Middle frontal gyrus (tissue), 1 donor: ENCODE measurements at regions not wholly inside any gene's neighbourhood (a gene's known extent, or its start where the extent isn't known, plus 50 kb on each side); places are given as distances from the start of the nearest gene placed in this dataset.

Source experiments
- DNase-seq: peaks from one replicate; pipeline ENCODE4 v3.0.0-alpha.2; 2015; ENCODE audit warnings: low spot score; ENCODE audit errors: extremely low spot score

- DNase-seq: no peak
These were observed 413.2 kb downstream of the MED10 start for GRCh38 chr5:5965132-5965531.

GRCh38 chr5:5964347-5964746, 414.0 kb downstream of the MED10 start:
- no peak for DNase-seq

- no peak for DNase-seq
These were observed 420.6 kb downstream of the MED10 start for GRCh38 chr5:5957737-5958136.

GRCh38 chr5:5954275-5954598, 424.1 kb downstream of the MED10 start:
- no peak for DNase-seq

- no peak for DNase-seq
These were observed 424.6 kb downstream of the MED10 start for GRCh38 chr5:5953584-5954274.

GRCh38 chr5:5951953-5952352, 426.4 kb downstream of the MED10 start:
- no peak for DNase-seq

- DNase-seq: no peak
These were observed 427.7 kb downstream of the MED10 start for GRCh38 chr5:5950658-5951057.

- no peak for DNase-seq
These were observed 436.9 kb downstream of the MED10 start for GRCh38 chr5:5941486-5941885.

GRCh38 chr5:5939759-5940370, 438.5 kb downstream of the MED10 start:
- DNase-seq: no peak

- DNase-seq: no peak
These were observed 444.7 kb downstream of the MED10 start for GRCh38 chr5:5933651-5934050.

- no peak for DNase-seq
These were observed 445.5 kb downstream of the MED10 start for GRCh38 chr5:5932824-5933223.

- DNase-seq: no peak
These were observed 447.8 kb downstream of the MED10 start for GRCh38 chr5:5930561-5930960.

GRCh38 chr5:5929291-5930020, 448.9 kb downstream of the MED10 start:
- no peak for DNase-seq

- no peak for DNase-seq
These were observed 453.2 kb downstream of the MED10 start for GRCh38 chr5:5925191-5925590.

- no peak for DNase-seq
These were observed 458.9 kb downstream of the MED10 start for GRCh38 chr5:5919411-5919810.

GRCh38 chr5:5906778-5907177, 471.6 kb downstream of the MED10 start:
- no peak for DNase-seq

GRCh38 chr5:5905186-5905585, 473.2 kb downstream of the MED10 start:
- DNase-seq: no peak

GRCh38 chr5:5904113-5904512, 474.2 kb downstream of the MED10 start:
- no peak for DNase-seq

GRCh38 chr5:5902678-5903646, 475.4 kb downstream of the MED10 start:
- no peak for DNase-seq

- no peak for DNase-seq
These were observed 477.9 kb downstream of the ICE1 start for GRCh38 chr5:5900350-5900749.

- no peak for DNase-seq
These were observed 477.2 kb downstream of the ICE1 start for GRCh38 chr5:5899716-5900115.

- DNase-seq: no peak
These were observed 465.8 kb downstream of the ICE1 start for GRCh38 chr5:5888284-5888683.
